Activated CD4-positive, alpha-beta T cell treated with anti-CD3 and anti-CD28 coated beads, Interleukin-2, amount 50 U/mL, for 4 hours (primary cell): ENCODE measurements at regions not wholly inside any gene's neighbourhood (a gene's known extent, or its start where the extent isn't known, plus 50 kb on each side); places are given as distances from the start of the nearest gene placed in this dataset.
"Not testable (repeated sequence)": the region's sequence is repeated elsewhere in the genome, so short reads cannot be mapped to it uniquely, and the experiment has no call there.

ENCODE experiments used
- DNase-seq, 2 experiments: peaks; one replicate each; pipeline ENCODE4 v3.0.0-alpha.2; 2020

DNA sequence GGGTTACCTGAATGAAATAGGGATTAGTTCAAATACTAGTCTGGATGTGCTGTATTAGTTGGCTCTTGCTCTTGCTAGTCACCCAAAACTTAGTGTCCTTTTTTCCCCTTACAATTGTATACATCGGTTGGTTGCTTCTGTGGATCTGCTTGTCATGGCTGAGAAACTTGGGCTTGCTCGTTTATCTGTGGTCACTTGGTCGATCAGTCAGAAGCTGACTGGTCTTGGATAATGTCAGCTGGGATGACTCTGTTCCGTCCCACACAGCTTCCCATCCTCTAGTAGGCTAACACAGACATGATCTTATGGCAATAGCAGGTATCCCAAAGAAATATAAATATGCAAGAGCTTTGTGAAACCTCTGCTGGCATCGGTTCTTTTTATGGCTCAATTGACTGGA lies 807.4 kb downstream of the MAT2B start:
- no peak for DNase-seq

DNA sequence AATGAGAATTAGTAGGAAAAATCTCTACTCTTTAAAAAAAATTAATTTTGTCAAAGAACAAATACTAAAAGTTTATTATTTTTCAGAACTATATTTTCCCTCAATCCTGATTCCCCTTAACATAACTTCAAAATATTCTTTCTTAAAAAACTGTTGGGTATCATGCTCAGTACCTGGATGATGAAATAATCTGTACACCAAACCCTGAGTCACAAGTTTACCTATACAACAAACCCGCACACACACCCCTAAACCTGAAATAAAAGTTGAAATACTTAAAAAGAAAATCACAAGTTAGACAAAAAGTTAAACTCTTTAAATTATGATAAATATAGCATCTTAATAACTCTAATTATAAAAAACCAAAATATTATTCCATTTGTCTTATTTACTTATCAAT lies 812.3 kb downstream of the MAT2B start:
- no peak for DNase-seq

DNA sequence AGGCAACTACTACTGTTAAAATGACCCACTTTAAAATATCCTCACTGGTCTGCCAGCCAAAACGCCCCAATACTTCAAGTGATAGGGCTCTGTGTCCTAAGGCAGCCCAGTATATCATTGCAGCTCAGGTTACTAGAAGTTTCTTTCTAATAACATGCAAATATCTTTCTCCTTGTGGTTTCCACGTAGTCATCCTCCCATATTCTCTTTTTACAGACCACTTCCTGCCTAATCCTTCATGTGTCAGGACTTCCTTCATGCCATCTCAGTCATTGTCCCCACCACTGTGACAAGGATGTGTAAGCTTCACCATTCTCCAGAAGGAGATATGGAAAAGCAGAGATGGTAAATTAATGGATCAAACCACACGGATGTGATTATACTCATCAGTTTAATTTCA lies 813.7 kb downstream of the MAT2B start:
- DNase-seq: no peak

DNA sequence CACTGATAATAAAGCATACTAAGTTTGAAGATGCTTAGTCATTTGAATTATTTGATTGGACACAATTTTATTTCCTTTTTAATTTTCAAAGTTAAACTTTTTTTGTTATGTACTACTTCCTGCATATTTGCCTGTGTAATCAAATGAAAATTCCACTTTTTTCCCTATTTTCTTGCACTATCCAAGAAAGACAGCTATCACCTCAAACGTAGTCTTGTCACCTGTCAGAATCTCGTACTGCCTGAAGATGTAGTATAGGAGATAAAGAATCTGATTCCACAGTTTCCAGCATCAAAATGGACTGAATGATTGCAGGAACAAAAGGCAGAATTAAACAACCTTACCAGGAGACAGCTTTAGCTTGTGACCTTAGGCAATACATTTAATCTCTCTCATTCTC lies 818.8 kb downstream of the MAT2B start:
- DNase-seq: no peak

DNA sequence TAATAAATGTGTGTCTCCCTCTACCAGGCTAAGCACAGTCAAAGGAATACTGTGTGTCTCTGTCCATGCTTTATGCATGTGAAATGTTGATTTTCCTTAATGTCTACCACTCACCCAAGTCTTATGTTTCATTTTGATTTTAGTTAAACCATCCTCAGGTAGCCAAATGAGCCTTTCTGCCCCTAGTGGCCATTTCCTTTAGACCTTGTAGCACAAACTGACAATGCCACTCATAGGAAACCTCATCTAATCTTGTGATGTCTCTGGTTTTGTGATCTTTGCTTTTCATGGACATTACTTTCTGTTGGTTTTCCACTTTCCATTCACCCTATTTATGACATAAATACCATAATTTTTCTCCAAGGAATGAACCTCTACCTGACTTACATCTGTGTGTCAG lies 820.8 kb downstream of the MAT2B start:
- no peak for DNase-seq

DNA sequence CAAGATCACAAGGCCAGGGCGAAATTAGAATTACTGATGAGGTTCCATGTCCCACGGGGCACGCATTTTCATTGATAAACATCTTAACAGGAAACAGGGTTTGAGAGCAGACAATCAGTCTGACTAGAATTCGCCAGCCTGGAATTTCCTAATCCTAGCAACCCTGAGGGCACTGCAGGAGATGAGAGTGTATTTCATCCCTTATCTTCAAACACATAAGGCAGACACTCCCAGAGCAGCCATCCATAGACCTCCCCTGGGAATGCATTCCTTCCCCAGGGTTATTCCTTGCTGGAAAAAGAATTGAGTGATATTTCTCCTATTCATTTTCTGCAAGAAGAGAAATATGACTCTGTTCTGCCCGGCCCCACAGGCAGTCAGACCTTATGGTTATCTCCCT lies 821.7 kb downstream of the MAT2B start:
- DNase-seq: not testable (repeated sequence)

DNA sequence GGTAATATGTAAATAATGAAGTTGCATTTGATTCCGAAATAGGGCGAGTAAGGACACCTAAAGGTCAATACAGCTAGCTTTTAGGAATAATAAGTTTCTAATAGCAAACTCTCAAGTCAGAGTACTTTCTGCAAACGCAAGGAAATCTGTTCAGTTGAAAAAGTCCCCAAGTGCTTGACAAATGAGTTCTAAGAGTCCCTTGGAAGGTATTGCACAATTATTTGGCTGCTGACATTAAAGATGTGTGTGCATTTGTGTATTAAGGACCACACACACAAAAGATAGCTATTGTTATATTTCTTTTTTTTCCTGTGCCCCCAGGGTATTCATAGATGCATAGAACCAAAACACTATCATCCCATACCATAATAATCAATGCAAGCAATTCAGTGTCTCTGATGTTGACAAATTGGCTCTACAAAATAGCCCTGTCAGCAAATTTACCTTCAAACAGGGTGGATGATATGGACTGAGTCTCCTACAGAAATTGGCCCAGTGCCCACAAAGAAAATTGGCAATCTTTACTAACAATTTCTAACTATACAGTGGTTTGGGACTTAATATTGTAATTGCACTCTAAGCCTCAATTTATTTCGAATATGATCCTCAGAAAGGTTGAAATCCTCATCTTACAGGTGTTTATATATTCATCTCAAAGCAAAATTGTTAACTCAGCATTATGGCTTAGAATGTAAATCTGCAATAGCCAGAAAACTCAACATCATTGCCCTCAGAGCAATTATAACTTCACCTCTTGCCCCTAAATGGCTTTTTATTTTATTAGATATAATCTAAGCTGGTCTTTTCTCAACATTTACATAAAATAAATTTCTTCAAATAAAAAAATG lies 827.2 kb downstream of the MAT2B start:
- DNase-seq: no peak

DNA sequence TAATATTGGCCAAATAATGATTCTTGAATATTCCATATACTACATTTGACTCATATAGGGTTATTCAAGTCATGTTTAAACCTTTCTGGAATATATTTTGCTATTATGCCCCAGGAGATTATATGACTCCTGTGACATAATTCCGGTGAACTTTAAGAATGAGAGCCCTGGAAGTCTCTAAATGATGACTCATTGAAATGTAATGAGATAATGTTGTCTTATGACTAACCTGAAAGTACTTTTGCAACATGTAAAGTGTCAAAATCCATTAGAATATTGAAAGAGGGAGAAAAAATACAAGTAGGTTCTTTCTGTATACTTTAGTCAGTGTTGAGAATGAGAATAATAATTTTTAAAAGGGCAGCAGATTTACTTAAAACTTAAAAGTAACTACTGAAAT lies 830.4 kb downstream of the MAT2B start:
- no peak for DNase-seq

DNA sequence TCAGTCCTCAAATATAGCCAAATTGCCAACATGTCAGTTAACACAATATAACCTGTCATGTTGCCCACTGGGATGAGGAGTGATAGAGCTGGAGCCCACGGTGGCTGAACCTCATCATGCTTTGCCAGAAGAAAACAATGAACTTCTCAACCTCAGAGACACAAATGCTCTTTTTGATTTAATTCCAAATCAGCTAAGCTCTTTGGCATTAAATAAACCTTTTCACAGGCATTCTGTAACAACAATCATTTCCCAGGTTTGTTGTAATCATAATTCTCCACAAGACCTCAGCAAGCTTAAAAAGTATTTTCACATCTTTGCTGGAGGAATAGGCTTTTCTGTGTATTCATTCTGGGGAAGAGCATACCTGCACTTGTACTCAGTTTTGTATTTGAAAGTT lies 830.9 kb downstream of the MAT2B start:
- DNase-seq: no peak

DNA sequence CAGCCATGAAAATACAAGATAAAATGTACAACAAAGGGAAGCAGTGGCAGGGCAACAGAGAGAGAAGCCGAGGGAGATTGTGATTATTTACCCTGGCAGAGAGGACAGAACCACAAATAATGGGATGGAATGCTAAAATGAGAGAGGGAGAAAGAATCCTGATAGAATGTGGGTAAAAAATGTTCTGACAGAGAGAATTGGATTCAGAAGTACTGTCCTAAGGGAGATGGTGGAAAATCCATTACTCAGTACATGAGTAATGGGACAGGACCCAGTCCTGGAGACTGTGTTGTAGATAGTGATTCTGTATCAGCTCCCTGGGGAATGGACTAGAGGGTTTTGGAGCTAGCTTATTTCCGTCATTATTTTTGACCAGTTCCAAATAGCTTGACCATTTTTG lies 831.5 kb downstream of the MAT2B start:
- DNase-seq: no peak

DNA sequence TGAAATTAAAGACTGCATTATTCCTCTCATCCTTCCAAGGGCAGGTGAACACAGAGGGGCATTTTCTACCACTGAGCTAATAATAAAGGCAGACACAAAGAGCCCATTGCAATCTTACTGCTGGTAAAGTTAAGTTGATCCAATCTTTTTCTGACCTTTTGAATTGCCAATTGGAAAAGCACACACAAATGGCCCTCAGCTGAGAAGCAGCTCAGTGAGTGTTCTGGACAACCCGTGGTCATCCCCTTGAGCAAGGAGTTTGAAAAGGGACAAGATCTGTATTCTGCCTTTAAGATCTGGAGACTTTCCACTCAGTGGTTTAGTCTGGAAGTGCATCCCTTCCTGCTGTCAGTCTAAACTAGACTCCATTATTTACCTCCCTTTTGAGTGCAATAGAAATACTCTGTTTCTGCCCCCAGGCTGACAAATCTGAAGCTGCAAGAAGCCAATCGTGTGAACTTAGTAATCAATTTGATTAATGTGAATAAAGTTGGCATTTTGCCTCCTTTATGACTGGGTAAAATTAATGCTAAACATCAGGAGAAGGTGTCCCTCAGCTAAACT lies 835.7 kb downstream of the MAT2B start:
- DNase-seq: no peak

DNA sequence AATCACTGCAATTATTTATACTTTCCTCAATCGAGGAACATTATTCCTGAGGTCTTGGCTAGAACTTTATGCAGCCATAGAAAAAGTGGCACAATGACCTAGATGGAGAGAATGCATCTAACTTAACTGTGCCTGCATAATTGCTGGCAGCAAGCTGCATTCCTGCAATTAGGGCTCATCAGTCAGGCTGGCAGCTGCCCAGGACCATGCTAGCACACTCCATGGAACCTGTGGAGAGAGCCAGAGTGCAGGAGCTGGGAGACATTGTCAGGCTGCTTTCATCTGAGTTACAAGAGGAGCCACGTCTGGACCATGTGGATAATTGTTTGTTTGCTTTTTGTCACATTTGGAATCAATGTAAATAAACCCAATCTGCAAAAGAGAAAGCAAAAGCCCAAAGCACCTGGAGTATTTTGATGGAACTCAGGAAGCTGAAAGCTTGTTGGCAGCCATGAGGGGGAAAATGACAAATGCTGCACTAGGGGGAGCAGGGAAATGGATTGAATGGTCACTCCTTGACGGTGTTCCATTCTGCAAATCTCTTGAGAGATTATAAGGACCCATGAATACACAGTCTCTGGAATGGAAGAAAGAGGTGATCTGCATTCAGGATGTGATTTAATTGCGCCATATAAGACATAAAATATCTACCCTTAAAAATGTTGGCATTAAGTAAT lies 839.9 kb downstream of the MAT2B start:
- DNase-seq: no peak

DNA sequence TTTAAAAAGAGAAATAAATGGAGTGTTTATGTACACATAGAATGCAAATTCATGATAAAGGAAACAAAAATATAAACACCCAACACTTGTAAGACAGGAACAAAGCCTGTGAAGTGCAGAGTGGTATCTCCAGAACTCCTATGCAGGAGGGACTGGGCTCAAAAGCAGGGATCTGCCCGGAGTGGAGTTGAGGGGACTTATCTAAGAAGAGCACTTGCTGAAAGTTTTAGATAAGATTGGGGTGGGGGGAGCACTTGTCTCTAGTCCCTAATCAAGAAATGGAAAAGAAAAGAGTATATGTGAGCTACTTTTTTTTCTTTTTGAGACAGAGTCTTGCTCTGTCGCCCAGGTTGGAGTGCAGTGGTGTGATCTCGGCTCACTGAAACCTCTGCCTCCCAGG lies 840.4 kb downstream of the MAT2B start:
- DNase-seq: no peak

DNA sequence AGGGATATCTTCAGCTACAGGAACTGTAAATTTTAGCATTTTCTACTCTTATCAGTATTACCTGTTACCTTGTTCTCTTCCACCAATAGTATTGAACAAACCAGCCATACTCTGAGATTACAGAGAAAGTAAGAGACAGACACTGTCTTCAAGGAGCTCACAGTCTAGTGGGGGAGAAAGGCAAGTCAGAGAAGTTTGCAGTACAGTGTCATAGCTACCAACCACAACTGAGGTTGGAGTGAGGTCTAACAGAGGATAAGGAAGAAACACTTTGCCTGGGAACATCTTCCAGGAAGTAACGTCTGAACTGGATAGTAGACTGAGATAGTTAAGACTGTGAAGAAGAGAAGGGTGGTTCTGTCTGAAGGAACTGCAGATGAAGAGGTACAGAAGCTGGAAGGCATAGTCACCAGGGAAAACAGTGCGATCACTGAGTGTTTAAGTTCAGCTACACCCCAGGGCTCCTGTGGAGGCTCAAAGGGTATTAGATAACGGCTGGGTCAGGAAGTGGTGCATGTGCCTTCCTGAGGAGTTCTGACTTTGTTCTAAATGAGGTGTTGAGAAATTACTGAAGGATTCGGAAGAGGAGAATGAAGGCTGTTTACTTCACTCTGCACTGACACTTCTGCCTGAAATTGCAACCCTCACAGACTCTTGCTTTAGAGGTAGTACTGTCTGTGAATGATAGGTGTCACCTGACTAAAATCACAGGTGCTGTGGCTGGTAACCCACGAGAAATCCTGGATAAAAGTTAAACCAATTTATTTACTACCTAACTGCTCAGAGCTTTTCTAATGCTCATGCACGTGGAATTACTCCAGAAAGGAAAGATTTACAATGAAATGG lies 841.6 kb downstream of the MAT2B start:
- no peak for DNase-seq

DNA sequence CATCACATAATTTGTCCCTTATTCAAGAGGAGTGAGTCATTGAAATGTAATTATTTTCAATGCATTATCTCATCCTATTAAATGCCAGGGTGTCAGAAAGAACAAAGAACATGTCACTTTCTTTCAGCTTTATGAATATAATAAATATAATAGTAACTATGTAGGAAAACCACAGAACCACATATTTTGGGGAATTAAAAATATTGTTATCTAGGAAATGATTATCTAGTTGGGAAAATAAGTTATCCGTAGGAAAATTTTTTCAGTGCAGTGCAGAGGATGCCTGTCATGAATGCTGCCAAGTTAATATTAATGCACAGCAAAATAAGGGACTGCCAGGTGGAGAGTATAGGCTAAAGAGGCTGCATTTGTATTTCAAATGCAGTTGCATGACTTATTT lies 844.8 kb downstream of the MAT2B start:
- no peak for DNase-seq

DNA sequence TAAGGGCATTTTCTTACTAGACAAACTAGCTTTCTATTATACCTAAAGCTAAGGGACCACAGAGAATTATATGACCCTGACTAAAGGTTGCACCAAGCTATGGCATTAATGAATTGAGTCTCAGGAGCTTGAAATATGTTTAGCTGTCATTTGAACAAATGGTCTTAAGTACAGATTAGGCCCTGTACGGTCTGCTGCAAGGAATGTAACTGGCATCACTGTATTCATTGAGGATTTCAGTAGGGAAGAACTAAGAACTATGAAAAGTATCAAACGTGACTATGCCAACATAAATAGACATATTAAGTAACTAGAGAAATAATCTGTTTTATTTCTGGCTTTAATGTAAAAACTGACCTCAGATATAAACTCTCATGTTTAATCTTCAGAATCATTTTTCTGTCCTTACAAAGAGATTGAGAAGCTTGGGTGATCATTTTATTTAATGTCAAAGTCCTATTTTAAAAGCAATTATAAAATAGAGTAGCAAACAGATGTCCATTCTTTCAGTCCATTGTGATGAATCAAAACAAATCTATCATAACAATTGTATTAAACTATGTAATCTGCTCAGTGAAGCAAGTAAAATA lies 845.9 kb downstream of the MAT2B start:
- DNase-seq: no peak

DNA sequence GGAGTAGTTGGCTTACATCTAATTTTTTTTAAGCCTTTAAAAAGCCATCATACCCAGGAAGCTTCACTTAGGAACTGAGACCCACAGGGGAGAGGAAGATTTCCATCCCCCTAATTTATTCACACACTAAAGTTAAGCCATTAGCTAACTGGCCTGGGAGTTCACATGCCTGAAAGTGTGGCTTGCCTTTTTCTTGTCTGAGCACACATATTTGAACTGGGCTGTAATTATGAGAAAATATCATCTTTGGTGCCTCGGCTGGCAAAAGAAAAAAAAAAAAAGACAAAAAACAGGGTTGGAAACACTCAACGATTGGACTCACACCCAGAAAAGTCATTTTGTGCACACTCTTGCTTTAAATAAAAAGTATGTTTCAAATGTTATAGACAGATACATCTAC lies 847.3 kb downstream of the MAT2B start:
- DNase-seq: no peak

DNA sequence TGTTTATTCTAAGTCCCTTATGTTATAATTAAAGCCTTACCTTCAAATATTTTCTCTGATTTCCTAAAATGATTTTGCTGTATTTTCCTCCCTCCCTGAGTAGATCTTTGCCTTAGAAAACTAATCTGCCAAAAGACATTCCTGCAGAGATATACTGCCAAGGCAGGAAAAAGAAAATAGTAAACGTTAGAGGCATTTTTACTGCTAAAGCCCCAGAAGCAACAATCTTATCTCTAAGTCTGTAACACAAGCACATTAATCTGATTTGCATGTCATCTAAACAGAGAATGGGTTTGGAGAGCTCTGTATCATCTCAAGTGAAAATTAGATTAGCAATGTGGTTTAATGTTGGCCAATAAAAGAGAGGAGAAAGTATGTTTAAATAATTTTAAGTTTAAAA lies 847.7 kb downstream of the MAT2B start:
- no peak for DNase-seq

DNA sequence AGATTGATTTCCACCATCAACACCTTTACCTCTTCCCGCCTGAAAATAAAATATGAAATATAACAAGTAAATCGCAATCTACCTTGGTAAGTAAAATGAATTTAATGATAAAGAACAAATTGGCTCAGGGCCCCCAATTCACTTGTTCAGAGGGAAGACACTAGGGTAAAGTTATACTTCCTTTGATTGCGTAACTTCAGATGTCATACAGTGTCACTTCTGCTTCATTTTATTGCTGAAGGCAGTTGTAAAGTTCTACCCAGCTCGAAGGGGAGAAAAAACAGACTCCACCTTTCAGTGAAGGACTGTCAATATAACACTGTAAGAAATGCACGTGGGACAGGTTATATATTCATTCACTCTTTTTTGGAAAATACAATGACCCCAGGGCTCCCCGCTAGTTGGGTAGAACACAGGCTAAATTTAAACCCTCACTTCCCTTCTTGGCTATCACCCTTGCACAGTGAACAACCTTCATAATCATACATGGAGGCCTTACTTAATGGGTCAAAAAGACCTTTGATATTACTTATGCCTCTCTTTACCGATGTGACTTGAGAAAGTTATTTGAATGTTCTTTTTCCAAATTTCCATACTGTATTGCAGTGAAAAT lies 848.8 kb downstream of the MAT2B start:
- no peak for DNase-seq

DNA sequence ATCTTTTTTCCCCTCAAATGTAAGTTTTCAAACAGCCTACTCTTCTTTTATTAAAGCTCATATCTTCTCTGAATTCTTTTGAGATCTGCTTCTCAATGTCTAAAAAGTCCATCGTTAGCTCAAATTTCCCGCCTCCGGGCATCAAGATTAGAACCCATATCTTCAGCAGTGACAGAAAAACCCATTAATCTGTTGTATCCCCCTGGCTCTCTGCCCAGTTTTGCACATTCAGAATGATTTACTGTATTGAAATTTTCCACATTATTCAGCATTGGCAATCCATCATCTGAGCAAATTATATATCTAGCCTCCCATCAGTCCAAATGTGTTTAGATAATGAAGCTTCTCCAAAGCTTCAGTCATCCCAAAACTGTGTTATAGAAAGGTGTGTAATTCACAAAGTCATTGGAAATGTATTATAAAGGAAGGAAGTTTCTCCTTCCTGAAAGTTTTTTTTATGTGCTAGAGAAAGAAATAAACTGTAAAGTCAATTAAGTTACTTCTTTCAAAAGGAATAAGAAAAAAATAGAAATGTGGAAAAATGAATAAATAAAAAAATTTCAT lies 849.9 kb downstream of the MAT2B start:
- no peak for DNase-seq

DNA sequence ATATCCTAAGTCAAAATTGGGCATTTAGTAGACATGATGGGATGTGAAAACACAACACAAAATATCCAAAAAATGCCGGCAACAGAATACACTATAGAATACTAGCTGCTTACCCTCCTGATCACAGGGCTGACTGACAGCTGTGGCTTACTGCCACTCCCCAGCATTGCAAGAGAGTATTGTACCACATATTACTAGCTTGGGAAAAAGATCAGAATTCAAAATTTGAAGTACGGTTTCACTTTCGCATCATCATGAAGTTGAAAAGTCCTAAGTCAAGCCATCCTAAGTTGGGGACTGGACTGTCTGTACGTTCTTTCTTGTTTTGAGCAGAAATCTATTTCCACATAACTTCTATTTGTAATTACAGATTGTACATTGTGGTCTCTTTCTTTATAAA lies 851.4 kb downstream of the MAT2B start:
- DNase-seq: no peak

DNA sequence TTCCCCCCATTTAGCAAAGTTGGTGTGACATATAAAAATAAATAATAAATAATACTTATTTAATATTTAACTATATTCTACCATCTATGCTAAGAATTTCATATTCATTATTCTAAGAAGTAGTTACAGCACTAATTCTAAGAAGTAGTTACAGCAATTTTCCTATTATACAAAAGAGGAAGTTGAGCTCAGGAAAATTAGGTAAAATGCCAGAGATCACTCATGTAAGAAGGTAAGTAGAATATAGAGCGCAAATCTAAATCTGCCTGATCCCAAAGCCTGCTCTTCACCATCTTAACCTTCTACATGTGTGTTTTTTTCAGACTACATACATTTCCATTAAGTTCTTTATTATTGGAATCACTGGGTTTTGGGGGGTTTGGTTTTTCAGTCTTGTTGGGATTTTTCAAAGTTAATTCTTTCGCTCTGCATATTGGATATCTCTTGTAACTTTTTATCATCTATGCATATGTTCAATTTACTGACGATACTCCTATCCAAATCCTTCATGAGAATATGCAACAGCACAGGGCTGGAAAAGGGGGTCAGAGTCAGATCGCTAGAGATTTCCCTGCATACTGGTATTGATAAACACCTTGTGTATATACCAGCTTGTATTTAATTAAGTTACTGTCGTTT lies 852.1 kb downstream of the MAT2B start:
- no peak for DNase-seq
